Activated naive CD4-positive, alpha-beta T cell treated with anti-CD3 and anti-CD28 coated beads, Interleukin-2, amount 50 U/mL, for 72 hours (primary cell): ENCODE measurements at regions not wholly inside any gene's neighbourhood (a gene's known extent, or its start where the extent isn't known, plus 50 kb on each side); places are given as distances from the start of the nearest gene placed in this dataset.

ENCODE experiments used
- ATAC-seq, 2 donors: fragments of 150-1000 bp; cut with Tn5 transposase; 2 replicates each; pipeline ENCODE4 v1.10.0; 2021; ENCODE audit warnings: mild to moderate bottlenecking in 2 of 2, moderate library complexity in 2 of 2
- DNase-seq, 2 donors: peaks; one replicate each; pipeline ENCODE4 v3.0.0; 2021 to 2022; ENCODE audit warnings: low spot score in 2 of 2
- H3K27ac Mint-ChIP-seq, 2 donors: one replicate each; pipeline ENCODE4 v1.8.0; 2022; ENCODE audit warnings: mild to moderate bottlenecking in 2 of 2, mixed read lengths in 2 of 2
- H3K36me3 Mint-ChIP-seq, 2 donors: one replicate each; pipeline ENCODE4 v1.8.0; 2022; ENCODE audit warnings: mixed read lengths in 2 of 2
- H3K9me3 Mint-ChIP-seq, 2 donors: one replicate each; pipeline ENCODE4 v1.8.0; 2022; ENCODE audit warnings: mixed read lengths in 2 of 2

DNA sequence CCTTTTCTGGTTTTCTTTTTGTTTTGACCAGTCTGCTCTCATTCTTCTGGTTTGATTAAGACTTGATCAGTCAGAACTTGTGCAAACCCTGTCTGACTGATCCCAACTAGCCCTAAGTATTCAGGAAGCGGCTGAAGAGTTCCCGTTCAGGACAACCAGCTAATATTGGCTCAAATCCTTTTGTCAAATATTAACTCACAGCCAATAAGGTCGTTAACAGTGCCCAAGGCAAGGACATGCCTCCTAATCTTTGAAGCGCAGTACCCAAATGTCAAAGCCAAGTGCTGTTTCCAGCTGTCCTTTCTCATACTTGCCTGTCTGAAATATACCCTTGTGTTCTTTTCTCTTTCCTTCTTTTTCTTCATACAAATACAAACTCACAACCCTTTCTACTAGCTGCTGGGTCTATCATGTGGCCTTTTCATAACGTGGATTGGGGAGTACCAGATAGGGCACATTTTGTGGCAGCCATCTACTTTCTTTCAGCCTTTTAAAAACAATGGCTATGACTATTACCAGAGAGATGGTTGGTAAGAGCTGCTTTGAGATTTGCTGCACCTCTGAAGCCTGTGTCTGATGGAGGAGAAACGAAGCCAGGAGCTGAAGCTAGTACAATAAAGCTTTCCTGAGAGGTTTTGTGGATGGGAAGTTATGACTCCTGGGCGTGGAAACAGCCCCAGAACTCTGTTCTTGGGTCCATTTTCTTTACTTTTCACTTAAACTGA is 266.4 kb upstream of the ZNF608 start:
- Mint-ChIP-seq H3K36me3 (no peaks in the 10 kb centered on the region), H3K27ac (no peak overlapping the region), H3K9me3 (peaks cover 0 to 5% of the 10 kb centered on the region in 2 donors)
- DNase-seq: no peak
- ATAC-seq: no peak

DNA sequence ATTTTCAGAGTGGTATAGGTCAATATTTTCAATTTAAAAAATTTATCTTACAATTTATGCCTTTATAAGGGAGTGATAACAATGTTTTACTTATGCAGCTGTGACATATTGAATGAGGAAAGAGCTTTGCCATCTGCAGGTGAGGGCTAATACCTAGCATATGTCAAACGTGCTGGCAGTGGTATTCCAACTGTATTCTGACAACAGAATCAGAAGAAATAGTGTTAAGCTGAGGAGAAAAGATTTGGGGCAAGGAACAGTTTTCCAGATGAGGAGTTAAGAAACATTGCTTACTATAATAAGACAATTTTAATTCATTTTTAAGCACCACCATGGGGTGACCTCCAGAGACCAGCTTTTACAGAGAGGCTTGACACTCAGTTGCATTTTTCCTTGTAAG is 267.8 kb upstream of the ZNF608 start:
- ATAC-seq (no peak), DNase-seq (no peak)
- Mint-ChIP-seq H3K9me3 (peaks cover 0 to 5% of the 10 kb centered on the region in 2 donors), H3K27ac (no peak overlapping the region), H3K36me3 (no peaks in the 10 kb centered on the region)

DNA sequence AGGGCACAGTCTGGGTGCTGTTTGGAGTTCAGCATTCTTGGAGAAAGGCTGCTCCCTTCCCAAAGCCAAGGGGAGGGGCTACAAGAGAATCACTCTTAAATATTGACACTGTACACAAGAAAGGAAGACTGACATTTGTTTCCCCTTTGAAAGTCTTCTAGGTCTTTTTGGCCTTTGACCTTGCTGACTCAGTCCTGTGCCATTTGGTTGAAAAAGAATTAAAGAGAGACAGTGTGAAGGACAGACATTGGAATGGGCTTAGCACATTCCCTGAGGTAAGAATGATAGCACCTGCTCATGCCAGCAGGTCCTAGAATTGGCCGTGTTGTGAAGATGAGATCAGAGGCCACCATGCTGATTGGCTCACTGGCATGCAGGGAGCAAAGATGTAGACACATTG is 271.4 kb upstream of the ZNF608 start:
- no peak for ATAC-seq
- Mint-ChIP-seq H3K9me3 (peaks cover 0 to 4% of the 10 kb centered on the region in 2 donors), H3K36me3 (no peaks in the 10 kb centered on the region), H3K27ac (no peak overlapping the region)
- DNase-seq: no peak

DNA sequence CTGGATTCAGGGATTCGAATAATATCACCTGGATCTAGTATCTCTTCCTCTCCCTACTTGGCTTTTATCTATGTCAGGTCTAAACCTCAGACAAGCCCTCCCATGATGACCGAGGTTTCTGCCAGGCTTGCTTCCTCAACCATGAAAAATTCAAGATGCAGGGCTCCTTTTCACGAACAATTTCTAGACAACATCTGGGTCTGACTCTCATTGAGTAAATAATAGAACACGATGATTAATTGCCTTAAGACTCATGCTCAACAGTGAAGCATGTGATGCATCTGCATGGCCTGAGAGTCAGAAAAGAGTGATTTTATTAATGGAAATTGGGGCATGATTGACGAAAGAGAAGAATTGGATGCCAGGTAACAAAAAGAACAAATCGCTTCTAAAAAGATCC is 277.2 kb upstream of the ZNF608 start:
- ATAC-seq (no peak), DNase-seq (no peak)
- H3K27ac Mint-ChIP-seq: no peak overlapping the region
- no peaks in the 10 kb centered on the region for H3K36me3 Mint-ChIP-seq
- H3K9me3 Mint-ChIP-seq: peaks cover 0 to 10% of the 10 kb centered on the region in 2 donors

DNA sequence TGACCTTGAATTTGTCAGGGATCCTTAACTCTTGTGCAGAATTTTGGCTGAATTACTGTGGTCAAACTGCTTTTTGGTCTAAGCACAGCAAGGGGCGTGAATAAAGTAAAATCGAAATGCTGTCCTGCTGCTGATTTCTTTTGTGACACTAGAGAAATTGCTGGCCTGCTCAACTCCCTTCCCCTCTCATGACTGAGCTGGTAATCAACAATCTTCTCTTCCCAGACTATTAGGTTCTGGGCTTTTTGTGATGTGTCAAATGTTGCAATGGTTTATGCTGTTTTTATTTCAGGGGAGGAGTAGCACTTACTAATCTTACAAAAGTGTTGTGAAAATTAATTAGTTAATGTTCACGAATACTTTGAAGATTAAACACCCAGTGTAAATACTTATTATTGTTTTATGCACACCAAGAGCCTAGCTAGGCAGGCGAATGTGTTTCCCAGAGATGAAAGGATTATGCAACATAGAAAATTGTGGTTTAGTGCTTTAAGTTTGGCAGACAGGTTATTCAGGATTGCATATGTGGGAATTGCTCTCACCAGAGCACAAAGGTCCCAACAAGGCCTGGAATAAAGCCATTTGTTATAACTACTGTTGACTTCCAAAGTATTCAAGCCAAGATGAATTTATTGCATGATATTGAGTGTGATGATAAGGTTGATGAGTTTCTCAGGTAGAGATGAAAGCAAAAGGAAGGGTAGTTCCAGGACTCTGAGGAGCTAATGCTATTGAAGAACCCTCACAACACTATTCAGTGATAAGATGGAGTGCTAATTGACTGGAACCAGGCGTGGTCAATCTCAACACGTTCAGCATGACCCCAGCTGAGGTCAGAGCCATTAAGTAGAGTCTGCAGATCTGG is 280.7 kb upstream of the ZNF608 start:
- no peaks in the 10 kb centered on the region for H3K36me3 Mint-ChIP-seq
- H3K9me3 Mint-ChIP-seq: peaks cover 0 to 18% of the 10 kb centered on the region in 2 donors
- ATAC-seq (no peak), DNase-seq (no peak)
- no peak overlapping the region for H3K27ac Mint-ChIP-seq

DNA sequence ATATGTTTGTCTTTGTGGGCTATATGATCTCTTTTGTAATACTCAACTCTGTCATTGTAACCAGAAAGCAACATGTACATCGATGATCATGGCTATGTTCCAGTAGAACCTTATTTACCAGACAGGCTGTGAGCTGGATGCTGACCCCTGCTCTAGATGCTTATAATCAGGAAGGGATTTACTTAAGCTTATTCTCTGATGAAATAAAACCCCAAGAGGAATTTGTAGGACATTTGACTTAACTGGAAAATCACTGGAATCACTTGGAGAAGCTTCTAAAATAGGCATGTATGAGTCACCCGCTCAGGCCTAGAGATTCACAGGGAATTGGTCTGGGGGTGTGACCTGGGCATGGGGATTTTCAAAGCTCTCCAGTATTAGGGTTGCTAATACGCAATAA is 285.8 kb upstream of the ZNF608 start:
- ATAC-seq (no peak), DNase-seq (no peak)
- Mint-ChIP-seq H3K36me3 (no peaks in the 10 kb centered on the region), H3K27ac (no peak overlapping the region), H3K9me3 (peaks cover 7 to 14% of the 10 kb centered on the region in 2 donors)

DNA sequence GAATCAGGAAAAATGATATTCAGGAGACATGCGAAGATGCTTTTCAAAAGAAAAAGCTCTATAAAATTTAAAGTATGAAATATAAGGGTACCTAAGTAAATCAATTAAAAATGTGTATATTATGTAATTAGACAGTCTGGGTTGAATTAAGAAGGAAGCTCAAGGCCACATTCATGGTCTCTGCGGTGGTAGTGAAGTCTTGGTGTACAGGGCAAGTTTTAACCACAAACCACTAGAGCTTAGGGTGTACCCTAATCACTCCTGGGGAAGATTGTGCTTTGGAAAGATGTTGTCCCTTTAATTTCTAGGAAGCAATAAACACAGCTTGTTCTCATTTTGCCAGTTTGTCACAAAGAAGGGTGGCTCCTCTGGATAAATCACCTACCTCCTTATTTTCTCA is 287.2 kb upstream of the ZNF608 start:
- ATAC-seq (no peak), DNase-seq (no peak)
- H3K36me3 Mint-ChIP-seq: no peaks in the 10 kb centered on the region
- H3K27ac Mint-ChIP-seq: no peak overlapping the region
- peaks cover 7 to 14% of the 10 kb centered on the region in 2 donors for H3K9me3 Mint-ChIP-seq

DNA sequence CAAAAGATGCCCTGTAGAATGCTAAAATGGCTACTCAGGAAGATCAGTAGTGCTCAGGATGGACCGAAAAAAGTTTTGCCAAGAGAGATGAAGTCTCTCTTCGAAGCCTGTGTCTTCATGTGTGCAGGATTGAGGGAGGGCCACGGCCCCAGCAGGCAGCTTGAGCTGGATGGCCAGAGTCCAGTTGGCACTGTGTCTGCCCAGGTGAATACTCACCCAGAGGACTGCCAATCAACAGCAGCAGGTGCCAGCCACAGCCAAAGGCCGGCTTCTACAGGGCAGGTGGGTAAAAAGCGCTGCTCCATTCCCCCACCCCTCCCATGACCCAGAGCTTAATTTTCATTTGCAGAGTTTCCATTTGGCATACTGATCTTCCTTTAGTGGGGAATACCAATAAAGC is 287.9 kb upstream of the ZNF608 start:
- Mint-ChIP-seq H3K36me3 (no peaks in the 10 kb centered on the region), H3K27ac (no peak overlapping the region), H3K9me3 (peaks cover 7 to 18% of the 10 kb centered on the region in 2 donors)
- ATAC-seq (no peak), DNase-seq (no peak)

DNA sequence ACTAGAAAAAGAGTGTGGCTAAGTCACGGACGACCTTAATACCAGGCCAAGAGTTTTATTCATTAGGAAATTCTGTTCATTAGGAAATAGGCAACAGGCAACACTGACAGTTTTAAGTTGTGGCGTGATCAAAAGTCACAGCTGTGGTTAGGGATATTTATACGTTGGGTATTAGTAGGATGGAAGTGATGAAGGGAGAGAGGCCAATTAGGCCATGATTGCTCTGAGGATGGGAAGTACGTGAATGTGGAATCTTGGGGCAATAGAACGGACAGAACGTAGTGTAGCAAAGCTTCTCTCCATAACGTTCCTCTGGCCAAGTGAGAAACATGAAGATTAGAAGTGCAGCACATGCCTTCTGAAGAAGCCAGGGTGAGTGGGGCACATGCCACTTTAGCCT is 290.1 kb upstream of the ZNF608 start:
- ATAC-seq (no peak), DNase-seq (no peak)
- Mint-ChIP-seq H3K27ac (no peak overlapping the region), H3K9me3 (peaks cover 7 to 13% of the 10 kb centered on the region in 2 donors), H3K36me3 (no peaks in the 10 kb centered on the region)

DNA sequence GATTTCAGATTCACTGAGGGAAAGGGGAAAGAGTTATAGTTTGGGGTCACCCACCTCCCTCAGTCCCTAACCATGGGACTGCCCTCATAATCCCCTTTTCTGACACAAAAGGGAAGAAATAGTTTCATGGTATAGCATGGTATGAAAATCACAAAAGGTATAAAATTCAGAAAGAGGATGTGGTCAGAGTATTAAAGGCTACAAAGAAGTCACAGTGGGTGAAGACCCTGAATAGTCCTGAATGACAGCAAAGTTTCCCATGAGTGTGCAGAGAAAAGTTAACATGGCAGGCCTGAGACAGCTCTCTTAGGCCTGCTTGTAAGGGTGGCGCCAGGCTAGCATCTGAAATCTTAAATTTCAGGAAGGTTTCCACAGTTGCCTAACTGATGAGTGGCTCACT is 290.6 kb upstream of the ZNF608 start:
- no peak for ATAC-seq
- no peak for DNase-seq
- Mint-ChIP-seq H3K9me3 (peaks cover 7 to 13% of the 10 kb centered on the region in 2 donors), H3K36me3 (no peaks in the 10 kb centered on the region), H3K27ac (no peak overlapping the region)

DNA sequence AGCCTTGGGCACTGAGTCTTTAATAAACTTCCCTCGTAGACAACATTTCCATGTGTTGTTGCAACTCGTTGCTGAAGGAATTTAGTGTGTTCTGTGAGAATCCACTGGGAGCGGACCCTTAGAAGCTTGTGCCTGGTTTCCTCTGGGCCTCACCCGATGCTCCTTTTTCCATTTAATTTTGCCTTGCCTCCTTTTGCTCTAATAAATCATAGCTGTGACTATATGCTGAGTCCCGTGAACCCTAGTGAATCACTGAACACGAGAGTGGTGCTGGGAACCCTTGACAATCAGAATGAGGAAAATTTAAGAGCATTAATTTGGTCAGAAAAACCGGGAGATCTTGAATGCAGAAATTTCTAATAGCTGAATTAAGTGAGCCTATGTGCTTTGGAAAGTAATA is 291.1 kb upstream of the ZNF608 start:
- no peak overlapping the region for H3K27ac Mint-ChIP-seq

DNA sequence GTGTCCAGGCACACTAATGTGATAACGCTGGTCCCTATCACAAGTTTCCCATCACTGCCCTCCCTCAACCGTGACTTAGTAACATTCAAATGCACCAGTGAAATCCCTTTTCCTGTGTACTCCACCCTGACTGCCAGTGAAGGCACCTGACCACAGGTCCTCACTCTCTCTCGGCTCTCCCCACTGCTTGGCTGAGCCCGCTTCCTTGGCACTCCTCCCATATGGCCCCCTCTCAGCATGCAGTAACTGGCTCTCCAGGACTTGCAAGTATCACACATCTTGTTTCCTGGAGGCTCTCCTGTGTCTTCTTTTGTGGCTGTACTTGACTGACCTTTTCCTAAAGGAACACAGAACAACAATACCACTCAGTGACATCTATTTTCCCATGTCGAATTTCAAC is 292.0 kb upstream of the ZNF608 start:
- Mint-ChIP-seq H3K27ac (no peak overlapping the region), H3K9me3 (peaks cover 7 to 13% of the 10 kb centered on the region in 2 donors), H3K36me3 (no peaks in the 10 kb centered on the region)
- DNase-seq: no peak
- no peak for ATAC-seq

More for the DNA sequence above, 291.1 kb upstream of the ZNF608 start:
- ATAC-seq (no peak), DNase-seq (no peak)
- H3K36me3 Mint-ChIP-seq: no peaks in the 10 kb centered on the region
- peaks cover 7 to 13% of the 10 kb centered on the region in 2 donors for H3K9me3 Mint-ChIP-seq

DNA sequence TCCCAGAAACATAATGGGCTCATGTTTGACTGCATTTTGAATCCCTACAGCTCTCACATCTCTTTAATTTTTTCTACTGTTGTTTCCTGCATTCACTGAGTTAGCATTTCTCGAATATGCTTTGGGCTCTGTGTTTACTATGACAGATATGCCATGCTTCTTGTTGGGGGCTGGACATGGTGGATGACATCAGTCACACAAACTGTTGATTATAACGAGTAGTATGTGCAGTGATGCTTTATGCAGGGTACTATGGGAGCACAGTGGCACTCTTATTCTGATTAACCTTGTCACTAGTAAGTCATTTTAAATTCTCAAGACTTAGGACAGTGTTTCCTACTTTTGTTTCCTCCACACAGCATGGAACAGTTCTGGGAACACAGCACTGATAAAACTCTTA is 295.4 kb upstream of the ZNF608 start:
- H3K36me3 Mint-ChIP-seq: no peaks in the 10 kb centered on the region
- ATAC-seq: no peak

DNA sequence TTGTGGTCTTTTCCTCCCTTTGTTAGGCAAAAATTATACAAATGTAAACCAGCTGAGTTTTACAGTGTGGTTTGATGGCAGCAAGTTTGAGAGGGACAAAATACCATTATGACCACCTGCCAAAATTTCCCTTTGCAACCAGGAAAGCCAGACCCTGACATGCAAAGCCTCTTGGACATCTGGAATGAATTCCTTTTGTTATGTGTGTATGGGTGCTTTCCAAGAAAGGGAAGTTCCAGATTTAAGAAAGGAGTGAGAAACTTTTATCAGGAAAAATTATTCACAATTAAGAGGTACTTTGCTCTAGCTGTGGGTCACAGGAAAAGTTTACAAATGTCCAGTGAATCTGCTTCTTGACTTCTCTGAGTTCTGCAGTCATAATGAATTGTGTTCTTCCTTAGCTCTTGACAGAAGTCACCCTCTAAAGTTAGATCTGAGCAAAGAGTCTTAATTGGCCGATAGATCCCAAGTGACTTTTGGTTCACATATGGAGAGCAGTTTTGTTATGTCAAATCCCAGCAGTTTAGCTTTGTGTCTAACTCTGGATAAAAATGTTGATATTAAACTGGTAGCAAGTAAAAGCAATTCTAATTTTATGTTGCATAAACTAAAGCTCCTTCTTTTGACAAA is 295.9 kb upstream of the ZNF608 start:
- no peak overlapping the region for H3K27ac Mint-ChIP-seq

More for the DNA sequence above, 295.4 kb upstream of the ZNF608 start:
- no peak for DNase-seq
- H3K27ac Mint-ChIP-seq: no peak overlapping the region
- H3K9me3 Mint-ChIP-seq: peaks cover 5 to 9% of the 10 kb centered on the region in 2 donors

DNA sequence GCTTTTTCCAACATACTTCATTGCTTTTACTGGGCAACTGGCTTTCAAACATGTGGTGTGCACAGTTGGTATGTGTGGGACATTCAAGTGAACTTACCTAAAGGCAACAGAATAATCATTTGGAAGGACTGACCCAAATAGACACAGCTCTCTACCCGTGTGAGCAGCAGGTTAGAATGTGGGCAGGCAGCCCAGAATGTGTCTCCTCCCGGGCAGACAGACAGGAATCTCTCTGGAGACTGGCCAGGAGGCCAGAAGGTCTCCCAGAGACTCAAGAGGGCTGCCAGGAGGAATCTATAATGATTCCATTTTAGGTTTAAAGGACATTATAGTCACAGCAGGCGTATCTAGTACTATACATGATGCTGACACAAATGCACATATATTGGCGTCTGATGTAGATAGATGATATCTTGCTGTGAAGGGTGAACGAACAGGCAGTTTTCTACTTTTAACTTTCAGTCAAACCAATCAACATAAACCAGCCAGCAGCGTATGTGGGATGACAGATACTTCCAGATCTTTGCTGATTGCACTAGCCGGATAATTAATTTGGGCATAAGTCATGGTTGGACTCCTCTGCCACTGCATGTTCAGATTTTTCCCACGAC is 297.4 kb upstream of the ZNF608 start:
- ATAC-seq: no peak
- no peak for DNase-seq
- H3K9me3 Mint-ChIP-seq: peaks cover 5% of the 10 kb centered on the region in 2 donors
- no peak overlapping the region for H3K27ac Mint-ChIP-seq
- no peaks in the 10 kb centered on the region for H3K36me3 Mint-ChIP-seq

More for the DNA sequence above, 295.9 kb upstream of the ZNF608 start:
- Mint-ChIP-seq H3K9me3 (peaks cover 5 to 9% of the 10 kb centered on the region in 2 donors), H3K36me3 (no peaks in the 10 kb centered on the region)
- DNase-seq (no peak), ATAC-seq (no peak)

DNA sequence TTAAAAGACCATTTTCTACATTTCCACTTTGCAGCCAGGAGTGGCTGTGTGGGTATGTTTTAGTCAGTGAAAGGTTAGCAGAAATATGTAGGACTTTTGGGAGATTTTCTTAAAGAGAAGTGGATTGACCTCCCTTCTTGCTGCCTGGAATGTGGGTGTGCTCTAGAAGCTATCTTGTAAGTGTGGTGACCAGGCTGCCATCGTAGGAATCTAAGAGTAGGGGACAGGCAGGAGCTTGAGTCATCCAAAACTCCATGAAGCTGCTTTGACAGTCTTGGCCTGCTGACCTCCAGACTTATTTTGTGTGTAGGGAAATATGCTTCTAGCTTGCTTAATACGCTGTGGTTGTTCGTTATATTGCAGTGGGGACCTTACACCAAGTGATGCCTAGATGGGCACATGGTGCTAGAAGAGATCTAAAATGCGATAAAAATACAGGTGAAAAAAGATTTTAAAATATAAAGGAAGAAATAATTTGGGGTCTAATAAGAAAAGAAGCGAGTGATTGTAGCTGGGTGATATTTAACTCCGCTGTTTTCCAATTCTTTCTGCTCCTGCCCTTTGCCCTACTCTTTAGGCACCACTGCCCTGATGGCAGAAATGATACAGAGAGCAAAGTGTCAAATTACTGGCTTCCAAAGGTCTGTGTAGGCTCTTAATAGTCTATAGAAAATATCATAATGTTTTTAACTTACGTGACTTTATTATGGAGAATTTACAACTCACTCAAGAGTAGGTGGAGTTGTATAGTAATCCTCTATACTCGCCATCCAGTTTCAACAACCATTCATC is 298.2 kb upstream of the ZNF608 start:
- DNase-seq (no peak), ATAC-seq (no peak)
- Mint-ChIP-seq H3K9me3 (peaks cover 0 to 5% of the 10 kb centered on the region in 2 donors), H3K36me3 (no peaks in the 10 kb centered on the region), H3K27ac (no peak overlapping the region)
